Ovary (tissue), 3 donors: ENCODE measurements at regions not wholly inside any gene's neighbourhood (a gene's known extent, or its start where the extent isn't known, plus 50 kb on each side); places are given as distances from the start of the nearest gene placed in this dataset.

Experiments
- CTCF ChIP-seq, 3 donors: fragments of 450-650 bp in 2 of 3; fragments of 200-600 bp in 1 of 3; IDR thresholded peaks; one replicate each; pipeline versions ENCODE4 v1.5.1 to v1.8.0; 2016 to 2022; ENCODE audit warnings: antibody characterized with exemption in 3 of 3, mild to moderate bottlenecking in 1 of 3
- EP300 ChIP-seq: sonication (generic); formaldehyde crosslinking; IDR thresholded peaks from one replicate; pipeline ENCODE4 v1.6.1; 2017; ENCODE audit warnings: antibody characterized with exemption
- POLR2A ChIP-seq: fragments of 450-650 bp; IDR thresholded peaks from one replicate; pipeline ENCODE4 v1.6.1; 2017; ENCODE audit warnings: antibody characterized with exemption, mild to moderate bottlenecking, moderate library complexity
- donor health status: DM: no; HTN: no; CAD: no.

GRCh38 chr2:105563000-105563719 lies 164.3 kb upstream of the FHL2 start:
- TF ChIP-seq CTCF (IDR thresholded peaks at IDR 0.05) (no peak), POLR2A (no peak), EP300 (no peak)
